Right forelimb (tissue), 1 donor: ENCODE measurements at regions not wholly inside any gene's neighbourhood (a gene's known extent, or its start where the extent isn't known, plus 50 kb on each side); places are given as distances from the start of the nearest gene placed in this dataset.

Experiments used
- DNase-seq: peaks from one replicate; pipeline ENCODE4 v3.0.0-alpha.2; 2018

DNA sequence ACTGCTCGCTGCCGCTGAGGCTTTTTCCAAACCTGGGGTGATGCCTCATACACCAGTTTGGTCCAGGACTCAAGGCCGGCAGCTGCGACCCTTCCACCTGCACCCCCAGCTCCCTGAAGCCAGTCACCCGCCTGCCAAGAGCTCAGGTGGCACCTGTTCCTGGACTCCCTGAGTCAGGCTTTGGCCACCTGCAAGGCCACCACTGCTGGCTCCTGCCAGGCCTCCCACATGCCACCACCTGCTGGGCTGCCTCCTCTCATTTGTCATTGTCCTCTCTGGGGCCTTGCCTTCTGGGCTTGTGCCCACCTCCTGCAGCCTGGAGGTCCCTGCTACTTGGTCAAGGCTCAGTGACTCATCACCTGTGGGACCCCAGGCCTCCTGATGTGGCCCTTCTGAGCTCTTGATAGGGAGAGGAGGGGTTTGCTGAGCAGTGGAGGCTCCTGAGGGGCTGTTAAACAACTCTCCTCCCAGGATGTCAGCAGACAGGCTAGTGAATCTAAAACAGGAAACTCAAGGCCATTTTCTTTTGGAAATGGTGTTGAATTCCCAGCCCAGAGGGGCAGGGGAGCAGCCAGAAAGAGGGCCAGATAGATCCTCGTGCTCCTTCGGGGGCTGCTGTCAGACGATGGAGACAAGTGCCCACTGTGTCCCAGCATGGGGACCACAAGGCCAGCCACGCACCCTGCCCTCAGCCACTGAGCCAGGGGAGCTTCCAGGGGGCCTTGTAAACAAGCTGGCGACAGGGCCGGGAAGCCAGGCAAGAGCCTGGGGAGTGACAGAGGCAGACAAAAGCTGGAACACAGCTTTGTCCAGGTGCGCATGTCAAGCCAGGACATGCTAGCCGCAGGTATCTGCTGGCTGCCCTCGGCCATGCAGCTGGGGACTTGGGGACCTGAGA lies 416.8 kb downstream of the LRATD1 start:
- no peak for DNase-seq

DNA sequence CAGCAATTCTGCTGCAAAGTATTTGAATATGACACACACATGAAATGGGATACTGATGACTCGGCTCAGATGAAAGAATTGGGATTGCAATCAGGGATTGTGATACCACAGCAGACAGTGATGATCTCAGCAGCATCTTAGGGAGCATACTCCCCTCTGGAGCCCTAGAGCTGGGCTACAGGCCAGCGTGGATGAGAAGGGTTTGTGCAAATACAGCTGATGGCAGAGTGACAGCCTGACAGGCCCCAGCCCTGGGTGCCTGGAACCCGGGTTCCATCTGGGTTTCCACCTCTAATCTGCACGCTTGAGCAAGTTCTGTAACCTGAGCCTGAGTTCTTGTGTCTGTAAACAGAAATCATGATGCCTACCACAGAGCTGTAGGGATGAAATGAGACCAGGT lies 418.0 kb downstream of the LRATD1 start:
- DNase-seq = no peak

DNA sequence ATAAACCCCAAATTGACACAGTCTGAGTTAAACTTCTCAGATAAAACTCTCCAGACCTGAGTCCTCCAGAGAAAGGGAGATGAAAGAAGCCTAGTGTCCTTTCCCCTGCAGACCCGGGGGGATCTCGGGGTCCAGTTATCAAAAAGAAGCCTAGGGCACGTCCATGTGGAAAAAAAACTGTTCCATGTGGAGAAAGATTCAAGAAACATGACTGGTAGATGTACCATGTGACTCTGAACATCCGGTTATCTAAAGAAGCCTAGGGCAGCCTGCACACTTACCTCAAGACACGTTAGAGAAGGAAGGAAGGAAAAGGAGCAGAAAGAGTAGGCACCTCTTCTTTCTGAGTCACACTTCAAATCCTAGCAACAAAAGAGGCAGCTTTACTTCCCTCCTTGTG lies 421.0 kb downstream of the LRATD1 start:
- DNase-seq = no peak

DNA sequence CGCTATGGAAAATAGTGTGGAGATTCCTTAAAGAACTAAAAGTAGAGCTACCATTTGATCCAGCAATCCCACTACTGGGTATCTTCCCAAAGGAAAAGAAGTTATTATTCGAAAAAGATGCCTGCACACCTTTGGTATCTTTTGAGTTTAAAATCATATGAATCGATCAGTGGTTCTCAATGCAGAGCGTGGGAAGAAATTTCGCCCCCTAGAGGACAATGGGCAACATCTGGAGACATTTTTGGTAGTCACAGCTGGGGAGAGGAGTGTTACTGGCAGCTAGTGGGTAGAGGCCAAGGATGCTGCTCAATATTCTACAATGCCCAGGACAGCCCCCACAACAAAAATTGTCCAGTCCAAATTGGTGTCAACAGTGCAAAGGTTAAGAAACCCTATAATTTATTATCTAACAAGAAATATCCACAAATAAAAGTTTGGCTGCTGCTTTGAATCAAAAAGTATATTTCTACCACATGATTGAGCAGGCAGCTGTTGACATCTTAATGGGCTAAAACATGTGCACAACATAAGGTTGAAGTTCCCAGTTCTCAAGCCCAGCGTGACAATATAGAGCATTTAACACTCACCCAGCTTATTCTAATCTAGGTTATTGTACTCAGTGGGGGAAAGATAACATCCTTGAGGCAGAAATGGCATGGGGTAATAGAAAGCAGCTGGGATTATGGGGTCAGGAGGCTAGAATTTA lies 425.7 kb downstream of the LRATD1 start:
- no peak for DNase-seq

DNA sequence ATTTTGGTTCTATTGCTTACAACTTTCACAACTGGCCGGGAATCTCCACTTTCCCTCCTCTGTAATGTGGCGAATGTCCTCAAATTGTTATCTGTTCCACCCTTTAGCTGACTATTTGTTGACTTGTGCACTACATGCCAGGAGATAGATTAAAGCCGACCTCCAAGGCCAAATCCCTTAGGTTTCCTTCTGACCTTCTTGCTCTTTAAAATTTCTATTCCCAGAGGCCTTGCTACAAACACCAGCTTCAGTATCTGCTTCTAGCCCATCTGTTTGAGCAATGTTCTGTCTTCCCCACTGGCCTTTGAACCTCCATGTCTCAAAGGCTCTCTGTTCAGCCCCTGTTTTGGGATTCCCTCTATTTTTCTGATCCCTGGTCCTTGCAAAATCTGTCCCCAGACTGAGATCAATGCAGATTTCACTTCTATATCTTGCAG lies 426.2 kb downstream of the LRATD1 start:
- DNase-seq = no peak

DNA sequence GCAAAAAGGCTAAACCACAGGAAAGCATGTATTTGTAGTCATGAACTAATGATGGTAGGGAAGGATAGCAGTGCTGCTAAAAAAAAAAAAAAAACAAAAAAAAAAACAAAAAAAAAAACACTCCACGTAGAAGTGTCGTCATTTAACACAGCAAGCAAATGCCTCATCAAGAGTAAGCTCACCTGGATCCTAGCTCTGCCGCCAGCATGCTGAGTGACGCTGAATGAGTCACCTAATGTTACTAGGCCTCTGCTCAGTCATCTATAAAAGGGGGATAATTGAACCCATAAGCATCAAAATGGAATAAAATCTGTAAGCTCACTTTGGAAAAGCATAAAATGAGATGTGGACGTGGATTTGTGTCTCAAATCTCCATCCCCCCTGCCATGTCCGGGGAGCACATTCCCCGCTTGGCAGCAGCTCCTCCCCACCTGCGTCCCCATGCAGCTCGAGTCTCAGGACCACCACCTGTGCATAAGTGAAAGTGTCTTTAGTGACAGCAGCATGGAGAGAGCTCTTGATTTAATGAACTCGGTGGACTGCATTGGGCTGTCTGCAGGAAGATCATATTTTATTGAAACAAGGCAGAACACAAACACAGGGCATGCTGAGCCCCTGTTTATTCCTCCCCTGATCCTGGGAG lies 427.5 kb downstream of the LRATD1 start:
- DNase-seq = no peak

DNA sequence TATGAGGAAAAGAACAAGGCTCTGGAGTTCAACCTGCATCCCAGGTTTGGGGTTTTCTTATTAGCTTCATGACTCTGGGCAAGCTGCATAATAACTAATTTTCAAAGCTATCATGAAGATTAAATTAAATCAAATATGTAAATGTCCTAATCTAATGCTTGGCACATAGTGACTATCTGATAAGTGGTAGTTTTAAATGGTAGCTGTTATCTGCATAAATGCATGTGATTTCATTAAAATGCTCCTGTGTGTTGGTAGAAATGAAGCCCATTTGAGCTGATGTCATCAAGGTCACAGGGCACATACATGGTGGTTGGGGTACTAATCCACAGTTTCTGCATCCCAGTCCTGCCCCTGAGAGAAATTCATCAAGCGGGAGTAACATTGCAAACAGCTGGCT lies 428.8 kb downstream of the LRATD1 start:
- DNase-seq = no peak

DNA sequence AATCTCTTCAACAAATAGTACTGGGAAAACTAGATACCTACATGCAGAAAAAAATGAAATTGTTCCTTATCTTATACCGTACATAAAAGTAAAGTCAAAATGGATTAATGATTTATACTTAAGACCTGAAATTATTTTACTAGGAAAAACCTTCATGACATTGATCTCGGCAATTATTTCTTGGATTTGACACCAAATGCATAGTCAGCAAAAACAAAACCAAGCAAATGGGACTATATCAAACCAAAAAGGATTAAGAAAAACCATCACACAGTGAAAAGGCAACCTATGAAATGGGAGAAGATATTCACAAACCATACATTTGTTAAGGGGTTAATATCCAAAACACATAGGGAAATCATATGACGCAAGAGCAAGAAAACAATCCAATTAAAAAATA lies 433.6 kb downstream of the LRATD1 start:
- no peak for DNase-seq

DNA sequence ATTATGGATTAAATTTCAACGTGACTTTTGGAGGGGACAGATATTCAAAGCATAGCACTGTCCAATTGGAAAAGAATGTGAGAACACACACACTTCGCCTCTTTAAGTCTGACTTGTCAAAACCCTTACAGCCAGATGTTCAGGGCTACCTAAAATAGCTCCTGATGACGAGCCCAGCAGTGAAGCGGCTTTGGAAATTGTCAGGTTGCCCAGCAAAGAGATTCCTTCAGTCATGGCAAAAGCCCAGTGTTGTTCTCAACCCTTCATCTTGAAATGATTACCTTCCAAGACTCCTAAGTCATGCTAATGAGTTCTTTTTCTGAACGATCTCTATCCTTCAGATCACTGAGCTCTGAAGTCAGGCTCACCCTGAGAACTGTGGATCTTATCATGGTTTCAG lies 436.6 kb downstream of the LRATD1 start:
- DNase-seq = no peak

DNA sequence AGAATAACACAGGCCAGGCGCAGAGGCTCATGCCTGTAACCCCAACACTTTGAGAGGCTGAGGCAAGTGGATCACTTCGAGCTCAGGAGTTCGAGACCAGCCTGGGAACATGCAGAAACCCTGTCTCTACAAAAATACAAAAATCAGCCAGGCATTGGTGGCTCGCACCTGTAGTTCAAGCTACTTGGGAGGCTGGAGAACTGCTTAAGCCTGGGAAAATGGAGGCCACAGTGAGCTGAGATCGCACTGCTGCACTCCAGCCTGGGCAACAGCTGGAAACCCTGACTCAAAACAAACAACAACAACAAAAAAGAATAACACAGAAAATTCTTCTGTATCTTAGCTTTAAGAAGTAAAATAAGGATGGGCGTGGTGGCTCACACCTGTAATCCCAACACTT lies 440.3 kb downstream of the LRATD1 start:
- no peak for DNase-seq

DNA sequence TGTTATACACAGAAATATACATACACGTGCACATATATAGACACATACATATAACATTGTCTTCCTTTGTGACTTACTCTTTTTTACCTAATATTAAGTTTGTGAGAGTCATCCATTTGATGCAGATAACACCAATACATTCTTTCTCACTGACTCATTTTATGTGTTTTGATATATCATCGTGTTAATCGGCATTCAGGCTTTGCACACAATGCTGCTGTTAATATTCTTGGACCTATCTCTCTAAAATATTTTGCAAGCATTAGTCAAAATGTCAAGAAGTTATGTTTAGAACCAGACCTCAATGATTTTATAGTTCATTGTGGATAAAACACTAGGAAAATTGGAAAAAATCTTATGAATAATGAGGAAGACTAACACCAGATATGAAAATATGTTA lies 441.1 kb downstream of the LRATD1 start:
- no peak for DNase-seq

DNA sequence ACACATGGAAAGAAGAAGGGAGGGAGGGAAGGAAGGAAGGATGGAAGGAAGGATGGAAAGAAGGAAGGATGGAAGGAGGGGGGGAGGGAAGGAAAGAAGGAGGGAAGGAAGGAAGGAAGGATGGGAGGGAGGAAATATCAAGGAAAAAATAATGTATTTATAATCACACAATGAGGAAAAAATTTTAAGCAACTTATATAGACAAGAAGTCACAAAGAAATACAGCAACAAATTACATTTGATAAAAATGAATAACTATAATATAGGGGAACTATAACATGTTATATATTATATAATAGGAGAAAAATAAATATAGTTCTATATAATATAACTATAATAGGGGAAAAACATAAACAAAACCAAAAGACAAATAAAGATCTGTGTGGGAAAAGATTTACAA lies 441.8 kb downstream of the LRATD1 start:
- no peak for DNase-seq

DNA sequence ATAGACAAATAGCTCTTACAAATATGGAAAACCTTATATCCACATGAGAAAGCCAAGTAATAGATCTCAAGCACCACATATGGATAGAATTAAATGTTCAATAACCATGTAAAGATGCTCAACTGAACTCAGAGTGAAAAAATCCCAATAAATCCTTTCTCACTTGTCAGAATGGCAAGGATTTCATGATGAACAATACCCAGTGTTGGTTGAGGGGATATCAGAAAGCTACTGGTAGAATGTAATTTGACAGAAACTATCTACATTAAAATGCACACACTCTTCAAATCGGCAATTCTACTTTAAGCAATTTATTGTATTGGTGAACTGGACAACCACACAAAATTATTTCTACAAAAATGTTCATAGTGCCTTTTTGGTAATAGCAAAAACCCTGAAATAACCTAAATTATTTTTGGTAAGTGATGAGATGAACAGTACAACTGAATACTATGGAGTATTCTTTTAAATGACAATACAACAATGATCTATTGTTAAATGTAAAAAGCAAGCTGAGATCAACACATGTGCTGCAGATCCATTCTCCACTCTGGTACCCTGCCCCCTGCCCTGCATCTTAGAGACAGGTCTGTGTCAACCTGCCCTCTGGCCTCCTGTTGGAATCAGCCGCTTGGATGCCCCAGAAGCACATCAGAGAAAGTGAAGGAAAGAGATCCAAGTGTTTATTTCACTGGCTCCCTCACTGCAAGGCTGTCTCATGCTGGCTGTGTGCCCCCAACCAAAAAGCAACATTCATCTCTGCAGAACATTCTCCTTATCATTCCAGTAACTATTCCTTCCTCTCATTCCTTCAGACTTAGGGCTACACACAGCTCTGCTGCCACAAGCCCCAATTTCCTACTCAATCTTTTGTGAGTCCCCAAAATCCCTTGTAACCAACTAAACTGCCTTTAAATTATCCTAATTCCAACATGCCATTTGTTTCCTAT lies 442.5 kb downstream of the LRATD1 start:
- no peak for DNase-seq

DNA sequence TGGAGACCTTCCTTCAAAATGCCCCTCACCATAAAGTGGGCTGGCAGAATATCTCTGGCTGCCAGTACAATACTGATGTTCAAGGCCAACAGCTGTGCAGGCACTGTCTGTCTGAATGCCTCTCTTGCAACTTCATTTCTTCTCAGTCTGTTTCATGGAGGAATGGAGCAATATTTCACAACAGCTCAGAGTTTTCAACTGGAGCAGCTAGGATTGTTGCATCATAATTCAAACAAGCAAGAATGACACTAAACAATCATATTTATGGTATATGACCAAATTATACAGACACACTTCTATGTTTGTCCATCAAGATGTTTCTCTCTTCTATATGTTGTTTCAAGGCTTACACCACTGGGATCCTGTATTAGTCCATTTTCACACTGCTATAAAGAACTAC lies 444.2 kb downstream of the LRATD1 start:
- DNase-seq = no peak

DNA sequence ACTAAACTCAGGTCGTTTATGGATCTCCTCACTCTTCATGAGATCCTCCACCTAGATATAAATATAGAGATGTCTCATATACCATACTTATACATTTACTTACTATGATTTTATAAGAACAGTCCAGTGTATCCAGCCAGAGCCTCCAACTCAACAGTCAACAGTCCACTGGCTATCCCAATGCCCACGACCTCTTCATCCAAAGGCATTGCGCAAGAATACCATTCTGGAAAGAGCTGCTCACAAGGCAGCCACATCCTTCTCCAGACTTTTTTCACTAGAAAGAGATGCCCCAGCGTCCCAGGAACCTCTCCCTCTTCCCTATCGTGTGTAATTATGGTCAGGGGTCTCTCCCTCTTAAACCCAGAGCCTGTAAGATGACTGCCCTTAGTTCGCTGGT lies 448.8 kb downstream of the LRATD1 start:
- DNase-seq = no peak

DNA sequence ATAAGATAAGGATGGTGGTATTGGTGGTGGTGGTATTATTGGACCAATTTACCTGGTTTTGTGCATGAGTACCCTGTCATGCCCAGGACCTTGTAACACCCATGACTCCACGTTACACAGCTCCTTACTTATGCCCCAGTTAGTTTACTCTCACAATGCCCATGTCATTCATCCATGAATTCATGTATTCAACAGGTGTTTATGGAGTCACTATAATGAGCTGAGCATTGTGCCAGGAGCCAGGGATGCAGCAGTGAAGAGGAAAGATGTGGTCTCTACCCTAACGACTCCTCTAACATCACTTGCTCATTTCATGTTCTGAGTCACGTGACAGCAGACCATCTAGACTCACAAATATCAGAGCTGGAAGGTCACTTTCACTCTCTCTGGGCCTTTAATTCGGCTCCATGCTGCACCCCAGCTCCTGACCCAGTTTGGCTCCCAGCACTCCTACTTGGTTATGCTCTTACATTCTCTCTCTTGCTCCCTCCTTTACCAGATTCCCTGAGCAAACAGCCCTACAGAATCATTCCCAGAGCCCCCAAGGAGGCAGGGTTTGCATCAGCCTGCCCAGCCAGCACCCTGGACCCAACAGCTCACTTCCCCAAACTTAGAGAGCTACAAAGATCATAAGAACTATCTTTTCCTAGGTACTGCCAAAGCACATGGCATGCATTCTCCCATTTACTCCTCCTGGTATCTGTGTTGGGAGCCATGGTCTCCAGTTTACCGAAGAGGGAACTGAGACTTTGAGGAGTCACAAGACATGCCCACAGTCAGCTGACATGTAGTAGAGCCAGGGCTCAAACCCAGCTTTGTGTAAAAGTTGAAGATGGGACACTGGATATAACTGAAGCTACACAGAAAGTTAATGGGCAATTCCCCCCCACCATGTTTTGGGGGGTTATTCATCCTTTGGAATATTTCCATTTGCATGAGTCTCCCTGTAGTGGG lies 449.9 kb downstream of the LRATD1 start:
- no peak for DNase-seq

DNA sequence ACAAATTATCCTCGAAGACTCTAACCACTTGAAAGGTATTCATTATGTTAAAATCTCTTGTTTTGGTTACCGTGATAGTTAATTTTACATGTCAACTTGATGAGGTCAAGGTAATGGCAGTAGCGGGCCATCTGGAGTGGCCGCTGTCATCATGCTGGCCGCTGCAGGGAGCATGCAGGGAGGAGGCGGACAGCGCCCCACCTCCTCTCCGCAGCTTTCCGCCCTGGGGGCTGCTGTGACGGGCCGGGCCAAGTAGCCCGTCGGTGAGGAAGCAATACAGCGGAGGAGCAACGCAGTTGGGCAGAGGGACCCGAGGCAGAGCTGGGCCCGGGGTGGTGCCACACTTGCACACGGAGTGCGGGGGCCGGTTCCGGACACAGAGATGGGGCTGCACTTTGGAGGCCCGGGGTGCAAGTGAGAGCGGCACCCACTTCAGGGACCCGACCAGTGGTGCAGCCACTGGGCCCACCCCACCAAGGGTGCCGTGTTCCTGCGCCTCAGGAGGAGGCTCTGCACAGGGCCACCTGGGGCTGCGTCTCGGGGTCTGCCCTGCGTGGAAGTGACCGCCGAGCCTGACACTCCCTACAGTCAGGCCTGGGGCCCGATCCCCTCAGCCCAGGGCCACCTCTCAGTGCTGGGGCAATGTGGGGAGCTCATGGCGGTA lies 452.4 kb downstream of the LRATD1 start:
- no peak for DNase-seq

DNA sequence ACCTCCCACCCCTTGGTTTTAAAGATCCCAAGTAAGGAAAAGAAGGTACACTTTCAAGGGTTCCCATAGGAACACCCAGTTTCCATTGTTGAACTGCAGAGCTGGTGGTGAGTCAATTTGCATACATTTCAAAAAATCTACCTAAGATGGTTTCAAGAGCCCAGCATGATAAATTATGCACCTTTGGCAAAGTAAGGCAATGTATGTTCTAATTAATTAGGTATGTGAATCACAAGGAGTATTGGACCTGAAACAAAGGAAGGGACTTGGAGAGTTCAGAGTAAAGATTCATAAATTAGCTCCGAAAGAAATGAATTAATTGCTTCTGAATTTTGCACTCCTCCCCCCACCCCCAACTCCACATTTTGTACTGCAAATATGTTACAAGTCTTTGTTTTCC lies 459.7 kb downstream of the LRATD1 start:
- no peak for DNase-seq

DNA sequence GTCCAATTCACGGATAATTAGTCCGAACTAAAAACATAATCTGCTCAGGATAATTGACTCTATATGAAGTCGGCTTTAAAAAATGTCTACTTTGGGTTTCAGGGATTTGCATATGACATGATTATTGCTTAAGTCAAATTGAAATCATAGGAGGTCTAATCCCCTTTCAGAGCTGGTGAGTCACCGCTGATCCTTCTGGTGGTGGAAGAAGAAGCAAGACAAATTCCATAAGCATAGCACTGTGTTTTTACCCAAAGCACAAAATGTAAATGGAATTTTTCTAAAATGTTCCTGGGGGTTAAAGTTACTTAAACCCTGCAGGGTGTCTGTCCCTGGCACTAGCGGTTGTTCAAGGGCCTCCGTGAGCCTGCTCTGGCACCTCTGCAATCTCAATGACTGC lies 460.2 kb downstream of the LRATD1 start:
- no peak for DNase-seq

DNA sequence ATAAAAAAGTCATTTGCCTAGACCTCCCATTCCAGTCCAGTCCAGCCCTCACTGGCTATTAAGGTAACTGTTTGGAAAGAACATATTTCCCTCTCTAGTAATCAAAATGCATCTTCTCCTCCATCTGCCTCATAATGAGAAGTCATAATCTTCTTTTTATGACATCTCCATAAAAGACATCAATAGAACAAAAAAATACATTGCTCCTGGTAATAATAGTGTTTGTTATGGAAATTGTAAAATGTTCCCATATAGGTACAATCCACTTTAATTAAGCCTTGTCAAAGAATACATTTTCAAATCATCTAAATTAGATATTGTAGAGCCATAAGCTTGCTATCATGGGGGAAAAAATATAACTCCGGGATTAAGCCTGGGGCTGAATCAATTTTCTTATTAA lies 461.6 kb downstream of the LRATD1 start:
- no peak for DNase-seq

DNA sequence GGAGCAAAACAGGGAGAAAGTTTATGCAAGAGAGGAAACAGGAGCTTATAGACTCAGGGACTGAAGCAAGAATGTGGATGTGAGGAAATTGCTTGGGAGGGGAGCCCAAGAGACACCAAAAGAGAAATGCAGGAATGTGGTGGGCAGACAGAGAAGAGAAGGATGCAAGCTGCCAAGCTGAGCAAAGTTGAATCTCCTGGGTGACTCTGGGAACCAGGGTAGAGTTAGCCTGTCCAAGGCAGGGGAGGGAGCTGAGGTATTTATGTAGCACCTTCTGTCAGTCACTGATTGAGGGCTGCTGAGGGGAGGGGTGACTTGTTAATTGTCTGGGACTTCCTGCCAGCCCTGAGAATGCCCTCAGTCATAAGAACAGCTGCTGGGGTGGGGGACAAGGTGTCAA lies 464.3 kb downstream of the NBAS start:
- DNase-seq = no peak
